ENCODE measurements at regions not wholly inside any gene's neighbourhood (a gene's known extent, or its start where the extent isn't known, plus 50 kb on each side); places are given as distances from the start of the nearest gene placed in this dataset.

- DNase-seq, result no peak
- TF ChIP-seq CTCF (IDR thresholded peaks at IDR 0.05; ENCODE audit: borderline replicate concordance, extremely low read depth, insufficient read depth), result no peak
- no peak overlapping the region for H3K27ac ChIP-seq (ENCODE audit: low read depth in 2 of 2, low read length in 2 of 2)
- no peaks in the 10 kb centered on the region for H3K9me3 ChIP-seq (ENCODE audit: control insufficient read depth in 2 of 3, insufficient read depth in 1 of 3, low read length in 3 of 3)
- no peak overlapping the region for H3K4me3 ChIP-seq (ENCODE audit: low read length in 3 of 3)
- intact Hi-C loops (cut with DNase I), result no loop called here
- H3K36me3 ChIP-seq (ENCODE audit: control insufficient read depth in 2 of 3, insufficient read depth in 3 of 3, low read length in 3 of 3), result no peaks in the 10 kb centered on the region
- no peak overlapping the region for H3K9ac ChIP-seq (ENCODE audit: low read length in 3 of 3)
- FAIRE-seq, result no peak
- no peaks in the 10 kb centered on the region for H3K4me1 ChIP-seq (ENCODE audit: control insufficient read depth in 2 of 3, insufficient read depth in 2 of 3, low read depth in 1 of 3, low read length in 3 of 3)
- H3K27me3 ChIP-seq (ENCODE audit: control insufficient read depth, insufficient read depth, low read length), result no peaks in the 10 kb centered on the region
Observed at GRCh38 chr12:53843545-53843944, 91.8 kb upstream of the CISTR start.

GRCh38 chr12:53844994-53845844, 93.4 kb upstream of the HOXC13 start:
- peak in 2 of 5 donors; percentile 5 to 29 for DNase-seq
- Histone ChIP-seq H3K36me3 (ENCODE audit: control insufficient read depth in 2 of 3, insufficient read depth in 3 of 3, low read length in 3 of 3) (no peaks in the 10 kb centered on the region), H3K4me1 (ENCODE audit: control insufficient read depth in 2 of 3, insufficient read depth in 2 of 3, low read depth in 1 of 3, low read length in 3 of 3) (no peaks in the 10 kb centered on the region), H3K4me3 (ENCODE audit: low read length in 3 of 3) (no peak overlapping the region), H3K9ac (ENCODE audit: low read length in 3 of 3) (no peak overlapping the region), H3K27me3 (ENCODE audit: control insufficient read depth, insufficient read depth, low read length) (no peaks in the 10 kb centered on the region), H3K27ac (ENCODE audit: low read depth in 2 of 2, low read length in 2 of 2) (no peak overlapping the region), H3K9me3 (ENCODE audit: control insufficient read depth in 2 of 3, insufficient read depth in 1 of 3, low read length in 3 of 3) (no peaks in the 10 kb centered on the region)
- intact Hi-C loops (cut with DNase I), result no loop called here
- no peak for FAIRE-seq
- no peak for TF ChIP-seq CTCF (IDR thresholded peaks at IDR 0.05; ENCODE audit: borderline replicate concordance, extremely low read depth, insufficient read depth)

- intact Hi-C loops (cut with DNase I), result no loop called here
- no peak overlapping the region for H3K4me3 ChIP-seq (ENCODE audit: low read length in 3 of 3)
- H3K9me3 ChIP-seq (ENCODE audit: control insufficient read depth in 2 of 3, insufficient read depth in 1 of 3, low read length in 3 of 3), result no peaks in the 10 kb centered on the region
- no peak for FAIRE-seq
- H3K4me1 ChIP-seq (ENCODE audit: control insufficient read depth in 2 of 3, insufficient read depth in 2 of 3, low read depth in 1 of 3, low read length in 3 of 3), result no peaks in the 10 kb centered on the region
- no peak for TF ChIP-seq CTCF (IDR thresholded peaks at IDR 0.05; ENCODE audit: borderline replicate concordance, extremely low read depth, insufficient read depth)
- no peak overlapping the region for H3K27ac ChIP-seq (ENCODE audit: low read depth in 2 of 2, low read length in 2 of 2)
- DNase-seq, result no peak
- no peaks in the 10 kb centered on the region for H3K36me3 ChIP-seq (ENCODE audit: control insufficient read depth in 2 of 3, insufficient read depth in 3 of 3, low read length in 3 of 3)
- no peaks in the 10 kb centered on the region for H3K27me3 ChIP-seq (ENCODE audit: control insufficient read depth, insufficient read depth, low read length)
- no peak overlapping the region for H3K9ac ChIP-seq (ENCODE audit: low read length in 3 of 3)
Observed at GRCh38 chr12:53845932-53846331, 92.7 kb upstream of the HOXC13 start.

All from kidney (tissue), 13 donors.